ENCODE measurements at regions not wholly inside any gene's neighbourhood (a gene's known extent, or its start where the extent isn't known, plus 50 kb on each side); places are given as distances from the start of the nearest gene placed in this dataset.

- DNase-seq (ENCODE audit: low spot score), result no peak
- no peaks in the 10 kb centered on the region for H3K27me3 ChIP-seq (replicated peaks; ENCODE audit: insufficient read depth)
- no peak overlapping the region for H3K27ac ChIP-seq
- no peak overlapping the region for H3K4me3 ChIP-seq
- H3K9me3 ChIP-seq, result no peaks in the 10 kb centered on the region
- WGBS, result 96% methylated on average over 4 of the region's 4 CpGs
- no peaks in the 10 kb centered on the region for H3K4me1 ChIP-seq (replicated peaks)
- intact Hi-C loops (cut with DNase I), result no loop called here
- no peak for TF ChIP-seq POLR2AphosphoS5 (IDR thresholded peaks at IDR 0.05)
- no peak for TF ChIP-seq CTCF (IDR thresholded peaks at IDR 0.05)
- TF ChIP-seq POLR2A (IDR thresholded peaks at IDR 0.05), result no peak
- no peaks in the 10 kb centered on the region for H3K36me3 ChIP-seq
These were observed 97.3 kb upstream of the ST6GAL2 start for GRCh38 chr2:106983305-106983704.

GRCh38 chr2:106988361-106988760, 102.4 kb upstream of the ST6GAL2 start:
- intact Hi-C loops (cut with DNase I), result no loop called here
- no peak for TF ChIP-seq POLR2AphosphoS5 (IDR thresholded peaks at IDR 0.05)
- no peak for TF ChIP-seq POLR2A (IDR thresholded peaks at IDR 0.05)
- no peak for TF ChIP-seq CTCF (IDR thresholded peaks at IDR 0.05)
- Histone ChIP-seq H3K27me3 (replicated peaks; ENCODE audit: insufficient read depth) (no peaks in the 10 kb centered on the region), H3K4me3 (no peak overlapping the region), H3K4me1 (replicated peaks) (no peaks in the 10 kb centered on the region), H3K36me3 (no peaks in the 10 kb centered on the region), H3K9me3 (no peaks in the 10 kb centered on the region), H3K27ac (no peak overlapping the region)
- DNase-seq (ENCODE audit: low spot score), result no peak
- 74% methylated on average over 1 of the region's 1 CpG for WGBS

GRCh38 chr2:106990297-106990696, 104.3 kb upstream of the ST6GAL2 start:
- Histone ChIP-seq H3K36me3 (no peaks in the 10 kb centered on the region), H3K9me3 (no peaks in the 10 kb centered on the region), H3K27ac (no peak overlapping the region), H3K4me1 (replicated peaks) (no peaks in the 10 kb centered on the region), H3K27me3 (replicated peaks; ENCODE audit: insufficient read depth) (no peaks in the 10 kb centered on the region), H3K4me3 (no peak overlapping the region)
- intact Hi-C loops (cut with DNase I), result no loop called here
- no peak for DNase-seq (ENCODE audit: low spot score)
- WGBS, result 78% methylated on average over 3 of the region's 3 CpGs
- TF ChIP-seq POLR2AphosphoS5 (IDR thresholded peaks at IDR 0.05) (no peak), CTCF (IDR thresholded peaks at IDR 0.05) (no peak), POLR2A (IDR thresholded peaks at IDR 0.05) (no peak)

- no peak for DNase-seq (ENCODE audit: low spot score)
- TF ChIP-seq POLR2AphosphoS5 (IDR thresholded peaks at IDR 0.05) (no peak), POLR2A (IDR thresholded peaks at IDR 0.05) (no peak), CTCF (IDR thresholded peaks at IDR 0.05) (no peak)
- 89% methylated on average over 2 of the region's 2 CpGs for WGBS
- Histone ChIP-seq H3K27ac (no peak overlapping the region), H3K4me1 (replicated peaks) (no peaks in the 10 kb centered on the region), H3K36me3 (no peaks in the 10 kb centered on the region), H3K9me3 (no peaks in the 10 kb centered on the region), H3K27me3 (replicated peaks; ENCODE audit: insufficient read depth) (no peaks in the 10 kb centered on the region), H3K4me3 (no peak overlapping the region)
- intact Hi-C loops (cut with DNase I), result no loop called here
These were observed 105.9 kb upstream of the ST6GAL2 start for GRCh38 chr2:106991866-106992265.

DNA sequence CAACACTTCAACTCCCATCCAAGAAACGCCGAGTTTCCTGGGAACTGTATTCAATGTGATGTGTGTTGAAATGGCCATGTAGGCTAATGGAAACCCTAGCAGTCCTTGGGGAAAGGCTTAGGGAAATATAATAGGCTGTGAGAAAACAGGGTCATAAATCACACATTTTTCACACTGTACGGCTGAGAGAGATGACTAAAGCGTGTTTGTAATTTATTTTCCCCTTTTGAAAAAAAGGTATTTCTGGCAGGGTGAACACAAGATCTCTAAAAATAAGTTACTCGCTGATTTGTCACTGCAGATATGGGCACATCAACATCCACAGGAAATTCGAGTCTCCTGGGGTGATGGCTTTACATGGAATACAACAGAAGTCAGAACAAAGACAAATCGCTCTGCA, 109.6 kb upstream of the ST6GAL2 start:
- DNase-seq (ENCODE audit: low spot score), result no peak
- H3K27me3 ChIP-seq (replicated peaks; ENCODE audit: insufficient read depth), result no peaks in the 10 kb centered on the region
- no peaks in the 10 kb centered on the region for H3K9me3 ChIP-seq
- intact Hi-C loops (cut with DNase I), result no loop called here
- H3K4me1 ChIP-seq (replicated peaks), result no peaks in the 10 kb centered on the region
- no peak for TF ChIP-seq POLR2A (IDR thresholded peaks at IDR 0.05)
- TF ChIP-seq POLR2AphosphoS5 (IDR thresholded peaks at IDR 0.05), result no peak
- TF ChIP-seq CTCF (IDR thresholded peaks at IDR 0.05), result no peak
- WGBS, result 37% methylated on average over 7 of the region's 7 CpGs
- no peak overlapping the region for H3K4me3 ChIP-seq
- H3K27ac ChIP-seq, result no peak overlapping the region
- H3K36me3 ChIP-seq, result no peaks in the 10 kb centered on the region
